Cerebellar cortex (tissue), 1 donor: ENCODE measurements at regions not wholly inside any gene's neighbourhood (a gene's known extent, or its start where the extent isn't known, plus 50 kb on each side); places are given as distances from the start of the nearest gene placed in this dataset.
"Not testable (repeated sequence)": the region's sequence is repeated elsewhere in the genome, so short reads cannot be mapped to it uniquely, and the experiment has no call there.

Experiments
- DNase-seq: peaks from one replicate; pipeline ENCODE4 v3.0.0-alpha.2; 2015; ENCODE audit warnings: low spot score

DNA sequence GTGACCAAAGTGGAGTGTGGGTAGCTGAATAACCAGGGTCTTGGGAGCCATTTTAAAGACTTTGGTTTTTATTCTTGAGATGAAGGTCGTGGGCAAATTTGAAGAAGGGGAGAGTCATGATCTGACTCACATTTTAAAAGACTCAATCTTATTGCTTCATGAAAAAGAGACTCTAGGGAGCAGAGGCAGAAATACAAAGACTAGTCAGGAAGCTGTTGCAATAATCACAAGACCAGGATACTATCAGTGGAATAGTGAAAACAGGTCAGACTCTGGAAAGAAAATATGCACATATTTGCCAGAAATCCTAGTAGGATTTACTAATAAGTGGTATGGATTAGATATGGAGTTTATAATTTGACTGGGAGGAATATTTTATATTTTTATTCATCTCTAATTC lies 448.4 kb downstream of the RAPGEF2 start:
- DNase-seq = no peak

DNA sequence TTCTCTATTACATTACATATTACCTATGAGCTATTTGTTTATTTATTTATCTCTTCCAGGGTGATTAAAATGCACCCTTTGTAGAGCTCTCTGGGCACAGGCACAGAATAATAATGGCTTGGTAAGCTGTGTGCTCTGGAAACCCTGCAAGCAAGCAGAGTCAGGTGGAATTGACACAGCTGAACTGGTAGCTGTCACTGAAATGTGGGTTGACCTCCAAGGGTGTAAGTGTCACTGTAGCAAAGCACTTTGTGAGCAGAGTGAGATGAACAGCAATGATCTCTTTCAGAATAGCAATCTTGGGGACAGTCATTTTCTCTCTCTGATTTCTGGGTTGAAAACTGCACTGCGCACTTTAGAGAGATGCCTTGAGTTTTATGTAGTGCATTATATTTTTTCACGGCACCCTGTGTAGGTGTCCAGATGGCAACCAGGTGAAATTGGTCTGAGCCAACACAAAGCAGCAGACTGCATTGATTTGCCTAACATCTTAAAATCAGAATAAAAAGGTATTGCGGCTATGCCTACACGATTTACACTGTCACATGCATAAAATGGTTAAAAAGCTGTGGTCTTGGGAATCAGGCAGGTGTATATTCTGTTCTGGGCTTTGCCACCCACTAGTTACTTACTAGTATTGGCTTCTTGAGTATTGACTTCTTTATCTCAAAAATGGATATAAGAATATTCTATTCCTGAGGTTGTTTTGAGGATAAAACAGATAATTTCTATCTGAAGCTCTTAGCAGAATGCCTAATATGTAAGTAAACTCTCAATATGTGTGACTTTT lies 450.3 kb downstream of the RAPGEF2 start:
- peak; percentile 35 for DNase-seq

DNA sequence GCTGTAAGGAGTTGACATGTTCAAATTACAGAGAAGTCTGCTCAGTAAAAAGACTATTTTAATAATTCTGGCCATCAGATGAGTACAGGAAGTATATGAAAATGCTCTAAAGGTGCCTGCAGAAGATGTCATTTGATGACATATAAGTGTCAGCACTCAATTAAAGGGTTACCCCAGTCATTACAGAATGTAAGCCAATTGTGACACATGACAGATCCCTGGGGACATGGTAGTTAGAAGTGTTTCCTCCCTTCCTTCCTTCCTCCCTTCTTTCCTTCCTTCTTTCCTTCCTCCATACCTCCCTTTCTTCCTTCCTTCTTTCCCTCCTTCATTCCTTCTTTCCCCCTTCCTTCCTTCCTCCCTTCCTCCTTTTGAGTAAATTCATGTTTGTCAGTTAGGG lies 453.0 kb downstream of the RAPGEF2 start:
- no peak for DNase-seq

DNA sequence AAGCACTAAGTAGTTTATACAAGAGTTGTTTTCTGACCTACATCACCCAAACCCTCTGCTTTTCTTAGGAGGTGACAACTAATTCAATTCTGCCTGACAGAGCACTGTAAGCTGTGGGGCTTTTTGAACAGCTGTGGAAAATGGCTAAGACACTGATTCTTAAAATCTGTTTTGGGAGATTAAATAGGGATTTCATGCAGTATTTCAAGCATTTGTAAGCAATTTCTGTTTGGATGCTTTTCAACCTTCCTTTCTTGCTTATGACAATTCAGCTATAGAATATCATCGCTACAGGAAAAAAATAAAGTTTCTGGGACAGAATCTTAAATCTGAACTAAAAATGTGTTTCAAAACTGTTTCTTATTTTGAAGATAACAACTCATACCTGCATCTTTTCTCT lies 459.5 kb downstream of the RAPGEF2 start:
- no peak for DNase-seq

DNA sequence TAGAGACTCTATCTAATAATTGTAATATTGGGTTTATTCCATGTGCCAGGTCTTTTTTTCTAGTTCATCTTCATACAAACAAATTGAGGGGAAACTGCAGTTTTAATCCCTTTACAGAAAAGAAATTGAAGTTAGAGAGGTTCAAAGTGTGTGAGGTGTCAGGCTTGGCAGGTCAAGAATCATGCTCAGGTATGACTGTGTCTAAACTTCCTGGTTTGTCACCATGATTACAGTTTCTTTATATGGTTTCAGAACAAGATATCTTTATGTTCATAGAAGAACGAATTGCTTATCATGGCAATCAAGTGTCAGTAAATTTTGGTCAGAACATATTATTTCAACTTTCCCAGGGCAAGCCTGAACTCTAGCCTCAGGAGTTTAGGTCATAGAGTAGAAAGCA lies 460.4 kb downstream of the RAPGEF2 start:
- DNase-seq = no peak

DNA sequence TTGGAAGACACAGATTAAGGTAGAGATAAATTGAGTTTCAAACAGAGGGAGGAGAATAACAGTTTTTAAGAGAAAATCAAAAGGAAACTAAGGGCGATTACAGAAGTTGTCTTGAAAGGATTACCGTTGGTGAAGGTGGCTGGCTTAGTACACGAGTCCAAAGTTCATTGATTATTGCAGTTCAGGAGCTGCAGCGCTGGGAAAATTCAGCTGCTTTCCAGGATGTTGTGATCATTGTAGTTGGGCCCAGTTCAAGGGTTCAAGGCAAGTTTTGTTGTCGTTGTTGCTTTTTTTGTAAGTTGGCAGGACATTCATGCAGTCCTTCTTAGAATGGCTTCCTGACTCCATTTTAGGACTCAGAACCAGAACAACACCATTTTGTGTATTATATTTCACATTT lies 461.7 kb downstream of the RAPGEF2 start:
- no peak for DNase-seq

DNA sequence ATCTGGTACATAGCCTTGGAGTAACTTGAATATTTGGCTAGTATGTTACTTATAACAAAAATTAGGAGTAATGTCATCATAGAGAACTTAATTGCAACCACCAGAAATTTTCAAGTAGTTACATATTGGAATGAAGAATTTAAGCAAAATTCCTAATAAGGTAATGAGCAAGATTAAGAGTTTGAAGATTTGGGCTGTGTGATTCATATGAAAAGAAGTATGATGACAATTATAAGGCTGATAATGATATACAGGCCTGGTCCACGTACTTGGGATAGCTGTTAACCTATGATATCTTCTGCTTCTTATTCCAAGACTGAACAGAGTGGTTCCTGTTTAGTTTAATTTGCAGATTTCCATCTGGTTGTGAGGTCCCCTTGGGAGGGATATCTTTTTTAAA lies 463.9 kb downstream of the RAPGEF2 start:
- no peak for DNase-seq

DNA sequence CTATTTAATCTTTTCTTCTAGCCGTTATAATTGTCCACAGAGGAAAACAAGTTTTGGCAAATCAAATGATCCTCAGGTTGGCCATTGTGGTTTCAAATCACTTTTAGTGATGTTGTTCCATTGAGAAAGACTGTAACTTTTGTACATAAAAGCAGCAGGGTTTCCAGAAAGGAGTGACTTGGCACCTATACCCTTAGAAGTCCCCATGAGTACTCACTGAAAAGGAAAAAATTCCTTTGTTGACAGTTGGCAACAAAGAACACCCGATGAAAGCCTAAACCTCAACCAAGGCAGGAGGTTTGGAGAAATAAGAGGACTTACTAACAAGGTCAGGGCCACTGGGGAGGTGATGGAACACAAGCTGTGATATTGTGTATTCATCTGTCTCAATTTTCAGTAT lies 474.4 kb downstream of the RAPGEF2 start:
- no peak for DNase-seq

DNA sequence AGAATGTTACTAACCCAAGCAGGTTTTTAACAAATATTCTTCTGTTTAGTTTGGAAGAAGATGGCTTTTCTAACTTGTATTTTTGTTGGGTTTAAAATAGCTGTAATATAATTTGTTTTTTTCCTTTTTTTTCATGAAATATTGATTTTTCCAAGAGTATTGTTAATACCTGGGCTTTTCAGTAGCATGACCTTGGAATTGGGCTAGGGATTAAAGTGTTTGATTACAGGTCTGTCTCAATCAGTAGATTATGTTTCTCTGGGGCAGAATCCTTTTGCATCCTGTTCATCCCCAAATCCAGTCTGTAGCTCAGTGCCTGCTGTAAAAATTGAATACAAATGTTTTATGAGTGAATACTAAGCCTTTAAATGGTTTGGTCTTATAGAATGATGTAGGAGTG lies 479.8 kb downstream of the RAPGEF2 start:
- no peak for DNase-seq

DNA sequence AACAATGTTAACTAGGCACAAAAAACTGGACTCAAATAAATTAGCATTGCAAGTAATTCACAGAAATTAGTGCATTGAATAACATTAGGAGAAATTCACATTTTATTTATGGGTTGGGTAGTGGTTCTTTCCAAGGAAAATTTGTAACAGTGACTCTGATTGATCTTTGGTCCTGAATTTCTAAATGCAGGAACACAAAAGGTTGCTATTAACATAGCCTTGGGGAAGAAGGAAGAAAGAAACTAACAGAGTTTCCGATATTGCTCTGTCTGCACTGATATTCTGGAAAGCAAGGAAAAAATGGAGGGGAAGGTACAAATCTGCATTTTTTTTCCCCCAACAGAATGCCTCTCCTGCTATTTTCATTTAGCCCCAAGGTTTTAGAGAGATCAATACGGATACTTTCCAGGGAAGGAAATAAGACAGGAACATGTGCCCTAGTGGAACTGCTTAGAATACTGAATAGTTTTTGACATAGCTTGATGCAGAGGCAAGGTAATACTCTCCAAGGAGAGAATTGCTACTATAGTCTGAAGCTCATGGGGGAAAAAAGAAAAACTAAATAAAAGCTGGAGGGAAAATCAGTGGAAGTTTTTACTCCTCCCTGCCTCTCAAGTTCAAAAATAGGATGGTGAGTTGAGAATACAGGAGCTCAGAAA lies 490.1 kb downstream of the RAPGEF2 start:
- no peak for DNase-seq

DNA sequence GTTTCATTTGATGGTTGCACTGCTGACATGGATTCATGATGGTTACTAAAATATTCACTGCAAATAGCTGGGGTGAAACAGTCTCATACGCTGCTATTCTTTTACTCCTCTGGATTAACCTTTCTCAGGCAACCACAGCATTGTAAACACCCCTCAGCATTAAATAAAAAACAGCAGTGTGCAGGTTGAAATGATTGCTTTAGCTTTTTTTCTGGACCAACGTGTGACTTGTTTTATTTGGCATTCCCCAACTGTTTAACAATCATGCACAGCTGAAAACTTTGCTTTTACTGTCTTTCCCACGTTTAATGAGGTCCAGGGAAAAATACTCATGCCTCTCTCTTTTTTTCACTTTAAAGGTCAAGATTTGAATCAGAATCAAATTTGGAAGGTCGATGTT lies 490.8 kb downstream of the RAPGEF2 start:
- DNase-seq = no peak

DNA sequence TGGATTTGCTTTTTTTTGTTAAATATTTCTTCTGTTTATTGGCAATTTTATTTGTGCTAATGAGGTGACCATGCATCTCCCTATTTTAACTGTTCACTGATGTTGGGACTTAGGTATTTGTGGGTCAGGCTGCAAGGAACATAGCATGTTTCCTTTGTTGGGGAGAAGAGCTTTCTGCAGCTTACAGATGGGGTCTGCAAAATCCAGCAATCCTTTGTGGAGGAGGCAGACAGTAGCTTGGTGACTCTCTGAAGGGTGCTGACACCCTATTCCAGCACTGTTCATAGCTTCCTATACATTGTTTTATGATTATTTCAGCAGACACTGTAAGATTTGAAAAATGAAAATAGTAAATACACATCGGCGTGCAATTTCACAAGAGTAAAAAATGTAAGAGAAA lies 491.7 kb downstream of the RAPGEF2 start:
- DNase-seq = no peak

DNA sequence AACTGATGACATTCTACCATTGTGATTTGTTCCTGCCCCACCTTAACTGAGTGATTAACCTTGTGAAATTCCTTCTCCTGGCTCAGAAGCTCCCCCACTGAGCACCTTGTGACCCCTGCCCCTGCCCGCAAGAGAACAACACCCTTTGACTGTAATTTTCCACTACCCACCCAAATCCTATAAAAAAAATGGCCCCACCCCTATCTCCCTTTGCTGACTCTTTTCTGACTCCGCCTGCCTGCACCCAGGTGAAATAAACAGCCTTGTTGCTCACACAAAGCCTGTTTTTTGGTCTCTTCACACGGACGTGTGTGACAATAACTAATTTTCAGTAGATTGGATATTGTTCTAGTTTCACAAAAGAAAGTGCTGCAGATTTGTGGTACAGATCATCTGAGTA lies 492.2 kb downstream of the RAPGEF2 start:
- DNase-seq = not testable (repeated sequence)

DNA sequence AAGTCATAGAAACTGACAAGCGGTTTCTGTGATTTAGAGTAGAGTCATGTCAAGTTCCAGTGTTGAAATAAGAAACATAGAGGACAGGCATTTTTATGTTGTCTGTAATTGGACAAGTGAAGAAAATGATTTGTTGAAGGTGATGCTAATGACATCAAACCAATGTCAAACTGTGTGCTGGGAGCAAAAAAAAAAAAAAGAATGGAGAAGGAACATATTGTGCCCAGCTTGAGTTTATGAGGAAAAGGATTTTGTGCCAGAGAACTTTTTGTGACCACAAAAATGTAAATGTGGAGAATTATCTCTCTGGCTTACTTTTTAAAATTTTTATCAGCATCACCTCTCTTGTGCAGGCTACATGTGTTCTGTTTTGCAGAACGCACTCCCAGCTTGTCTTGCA lies 495.7 kb downstream of the RAPGEF2 start:
- DNase-seq = peak; percentile 7

DNA sequence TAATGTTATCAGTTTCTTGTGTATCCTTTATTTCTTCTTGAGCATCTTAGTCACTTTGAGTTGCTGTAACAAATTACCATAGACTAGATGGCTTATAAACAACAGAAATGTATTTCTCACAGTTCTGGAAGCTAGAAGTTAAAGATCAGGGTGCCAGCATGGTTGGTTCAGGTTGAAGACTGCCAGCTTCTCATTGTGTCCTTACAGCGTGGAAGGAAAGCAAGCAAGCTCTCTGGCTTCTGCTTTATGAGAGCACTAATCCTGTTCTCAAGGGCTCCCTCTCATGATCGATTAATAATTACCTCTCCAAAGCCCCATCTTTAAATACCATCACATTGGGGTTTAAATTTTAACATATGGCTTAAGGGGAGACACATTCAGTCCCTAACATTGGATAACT lies 497.2 kb downstream of the RAPGEF2 start:
- no peak for DNase-seq

DNA sequence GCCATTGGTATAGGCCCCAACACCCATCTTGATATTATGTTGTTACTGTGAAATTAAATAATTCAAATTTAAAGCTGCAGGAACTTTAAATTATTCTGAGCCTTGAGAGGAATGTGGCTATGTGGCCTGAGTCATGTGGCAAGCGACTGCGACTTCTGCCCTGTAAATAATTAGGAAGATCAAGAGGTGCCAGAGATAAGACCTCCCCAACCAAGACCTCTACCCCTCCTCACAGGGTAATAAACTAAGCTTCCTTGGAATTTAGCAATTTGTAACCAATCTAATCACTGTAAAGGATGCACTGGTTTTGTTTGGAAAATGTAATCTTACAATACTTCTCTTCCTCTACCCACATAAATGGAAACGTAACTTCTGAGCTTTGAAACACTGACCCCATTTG lies 501.9 kb downstream of the RAPGEF2 start:
- no peak for DNase-seq

DNA sequence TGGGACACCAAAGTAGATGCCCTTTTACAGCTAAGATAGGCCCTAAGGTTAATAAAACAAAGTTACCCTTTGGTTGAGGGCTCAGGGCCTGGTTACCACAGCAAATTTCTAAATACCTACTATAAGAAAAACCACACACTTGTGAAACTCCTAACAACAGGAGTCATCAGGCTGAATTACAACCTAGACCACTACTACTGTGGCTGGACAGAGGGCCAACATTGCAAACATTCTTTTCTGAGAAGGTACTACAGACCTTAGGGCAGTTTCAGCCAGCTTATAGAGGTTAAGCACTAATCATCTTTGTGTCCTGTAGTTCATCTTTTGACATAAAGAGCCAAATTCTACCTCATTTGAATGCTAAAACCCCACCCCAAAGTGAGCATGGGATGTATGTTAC lies 504.0 kb downstream of the RAPGEF2 start:
- DNase-seq = no peak

DNA sequence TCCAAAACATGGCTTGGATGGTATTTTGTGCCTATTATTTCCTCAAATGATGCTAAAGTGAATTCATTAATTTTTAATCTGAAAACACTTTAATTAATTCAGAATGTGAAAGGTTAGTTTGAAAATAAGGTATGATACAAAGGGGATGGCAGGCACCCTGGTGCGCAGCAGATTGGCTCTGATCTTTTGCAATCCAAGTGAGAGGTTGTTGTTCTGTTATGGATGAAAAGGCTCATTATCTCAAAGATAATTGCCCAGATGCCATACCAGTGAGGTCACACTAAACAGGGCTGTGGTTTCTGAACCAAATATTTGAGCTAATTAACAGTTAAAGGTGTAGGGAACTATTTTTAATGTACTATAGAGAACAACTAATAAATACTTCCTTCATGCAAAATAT lies 504.9 kb downstream of the RAPGEF2 start:
- DNase-seq = peak; percentile 92

DNA sequence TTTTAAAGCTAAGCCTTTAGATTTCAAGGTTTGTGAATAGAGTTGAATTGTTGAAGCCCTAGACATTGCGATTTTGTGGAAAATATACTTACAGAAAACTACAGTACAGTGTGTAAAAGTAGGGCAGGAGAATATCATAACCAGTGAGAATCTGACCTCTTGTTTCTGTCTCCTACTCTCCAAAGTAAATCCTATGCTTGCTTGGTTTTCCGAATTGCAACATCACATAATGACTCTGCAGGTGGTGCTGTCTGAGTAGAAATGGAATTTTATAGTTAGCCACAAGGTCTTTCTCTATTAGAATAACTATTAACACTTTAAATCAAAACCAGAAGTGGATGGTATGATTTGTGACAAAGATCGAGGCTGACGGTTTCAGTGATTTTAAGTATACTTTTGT lies 505.6 kb downstream of the RAPGEF2 start:
- peak; percentile 20 for DNase-seq

DNA sequence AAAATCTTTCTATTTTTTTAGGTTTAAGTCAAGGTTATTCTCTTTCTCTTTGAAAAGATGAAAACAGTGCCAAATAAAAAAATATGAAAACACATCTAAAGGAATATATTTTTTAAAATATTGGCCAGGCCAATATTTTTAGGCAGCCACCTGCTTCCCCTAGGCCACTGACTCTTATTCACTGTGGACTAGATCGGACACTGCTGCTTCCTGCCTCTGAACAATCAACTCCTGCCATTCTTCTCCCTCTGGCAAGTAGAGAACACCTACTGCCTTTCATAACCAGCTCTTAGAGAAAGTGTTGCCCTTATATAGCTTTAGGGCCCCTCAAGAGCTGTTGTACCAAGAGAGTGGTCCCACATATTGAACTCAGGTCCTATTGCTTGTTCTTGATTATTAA lies 529.2 kb downstream of the RAPGEF2 start:
- no peak for DNase-seq

DNA sequence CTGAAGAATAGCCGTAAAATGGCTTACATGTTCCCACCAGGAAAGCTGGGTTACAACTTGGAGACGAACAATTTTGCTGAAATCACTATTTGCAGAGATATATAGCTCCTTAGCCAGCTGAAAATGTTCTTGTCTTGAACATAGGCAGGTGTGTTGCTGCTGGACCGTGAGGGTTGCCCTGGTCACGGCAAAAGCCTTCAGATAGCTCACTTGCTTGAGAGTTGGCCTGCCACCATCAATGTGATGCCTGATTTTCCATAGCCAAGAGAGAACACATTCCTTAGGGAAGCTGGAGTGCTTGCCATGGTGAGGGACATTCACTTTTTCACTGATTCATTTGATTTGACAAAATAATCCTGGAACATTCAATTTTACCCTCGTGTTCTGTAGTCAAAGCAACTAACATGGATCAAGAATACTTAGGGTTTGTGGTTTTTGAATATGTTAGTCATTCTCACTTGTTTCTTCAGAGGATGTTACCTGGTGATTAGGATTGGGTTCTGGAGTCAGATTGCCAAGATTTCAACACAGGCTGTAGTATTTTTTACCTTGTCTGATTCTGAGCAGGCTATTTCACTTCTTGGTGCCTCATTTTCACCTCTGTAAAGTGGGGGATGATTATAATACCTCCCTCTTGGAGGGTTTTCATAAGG lies 536.9 kb downstream of the RAPGEF2 start:
- DNase-seq = peak; percentile 14

DNA sequence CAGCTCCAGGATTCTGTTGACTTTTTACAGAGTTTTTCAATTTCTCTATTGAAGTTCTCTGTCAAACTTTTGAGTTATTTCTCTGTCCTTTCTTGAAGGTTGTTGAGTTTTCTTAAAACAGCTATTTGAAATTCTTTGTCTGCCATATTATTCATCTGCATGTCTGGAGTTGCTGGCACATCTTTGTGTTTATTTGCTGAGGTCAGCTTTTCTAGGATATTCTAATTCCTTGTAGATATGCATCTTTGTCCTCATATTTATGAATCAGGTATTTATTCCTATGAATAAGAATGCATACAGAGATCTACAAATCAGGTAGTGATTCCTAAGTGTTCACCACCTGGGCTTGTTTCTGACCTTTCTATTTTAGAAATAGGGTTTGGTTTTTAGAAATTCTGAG lies 546.4 kb downstream of the RAPGEF2 start:
- DNase-seq = no peak

DNA sequence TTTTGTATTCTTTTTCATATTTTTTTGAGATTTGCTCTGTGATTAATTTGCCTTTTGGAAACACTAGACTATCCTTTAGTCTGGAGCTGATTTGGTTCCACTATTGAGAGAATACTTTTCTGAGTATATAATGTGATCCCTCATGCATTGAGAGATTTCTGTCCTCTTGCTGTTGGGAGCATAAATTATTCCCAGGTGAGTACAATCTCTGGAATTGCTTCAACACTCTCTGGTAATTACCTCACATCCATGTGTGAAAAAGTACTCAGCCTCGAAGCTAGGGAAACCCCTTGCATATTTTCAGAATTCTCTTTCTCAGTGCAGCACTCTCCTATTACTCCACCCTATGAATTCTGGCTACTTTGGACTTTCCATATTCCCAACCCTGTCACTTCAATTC lies 550.0 kb downstream of the RAPGEF2 start:
- no peak for DNase-seq
